NCI-H524 (cell line): ENCODE measurements at regions not wholly inside any gene's neighbourhood (a gene's known extent, or its start where the extent isn't known, plus 50 kb on each side); places are given as distances from the start of the nearest gene placed in this dataset.
A peak's percentile ranks its signal among the peaks of the same experiment; 100 is the strongest.
"Not testable (repeated sequence)": the region's sequence is repeated elsewhere in the genome, so short reads cannot be mapped to it uniquely, and the experiment has no call there.

Source experiments
- DNase-seq, 2 experiments: peaks; one replicate each; lab custom pipeline; 2025; lab: John Stamatoyannopoulos, UW

DNA sequence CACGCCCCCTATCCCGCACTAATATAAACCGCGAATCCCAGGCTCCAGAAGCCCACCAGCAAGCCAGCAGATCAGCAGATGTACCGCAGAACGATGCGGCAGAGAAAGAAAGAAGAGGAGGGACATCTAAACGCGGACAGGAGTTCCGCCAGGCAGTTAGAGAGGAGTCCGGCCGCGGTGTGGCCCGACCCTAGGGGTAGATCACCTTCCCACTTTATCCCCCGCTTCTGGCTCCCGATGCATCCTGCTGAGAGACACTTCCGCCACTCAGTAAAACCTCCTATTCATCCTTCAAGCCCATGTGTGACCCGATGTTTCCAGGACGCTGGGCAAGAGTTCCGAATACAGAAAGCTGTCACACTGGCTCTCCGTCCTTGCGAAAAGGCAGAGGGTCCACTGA lies 1046.8 kb downstream of the SLITRK5 start:
- no peak for DNase-seq

DNA sequence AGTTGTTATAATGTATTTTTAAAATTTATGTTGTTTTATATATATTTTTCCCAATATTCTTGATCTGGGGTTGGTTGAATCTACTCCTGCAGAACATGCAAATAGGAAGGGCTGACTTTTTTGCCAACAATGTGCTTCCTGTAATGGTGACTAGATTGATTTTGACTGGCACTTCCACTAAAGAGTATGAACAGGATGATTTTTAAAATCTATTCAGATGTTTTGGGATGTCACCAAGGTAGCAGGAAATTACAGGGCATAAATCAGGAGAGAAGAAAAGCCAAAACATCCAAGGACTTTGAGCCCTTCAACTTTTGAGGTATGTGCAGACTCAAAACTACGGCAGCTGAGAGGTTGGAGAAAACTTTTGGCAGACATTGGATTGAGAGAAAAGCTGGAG lies 1047.6 kb downstream of the SLITRK5 start:
- no peak for DNase-seq

- DNase-seq: no peak
Observed at GRCh38 chr13:88726075-88726474, 1054.9 kb downstream of the SLITRK5 start.

DNA sequence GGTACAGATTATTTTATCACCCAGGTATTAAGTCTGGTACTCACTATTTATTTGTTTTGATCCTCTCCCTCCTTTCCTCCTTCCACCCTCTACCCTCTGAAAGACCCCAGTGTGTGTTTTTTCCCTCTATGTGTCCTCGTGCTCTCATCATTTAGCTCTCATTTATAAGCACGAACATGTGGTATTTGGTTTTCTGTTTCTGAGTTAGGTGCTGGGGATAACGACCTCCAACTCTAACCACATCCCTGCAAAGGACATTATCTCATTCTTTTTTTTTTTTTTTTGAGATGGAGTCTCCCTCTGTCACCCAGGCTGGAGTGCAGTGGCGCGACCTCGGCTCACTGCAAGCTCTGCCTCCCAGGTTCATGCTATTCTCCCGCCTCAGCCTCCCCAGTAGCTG lies 1056.1 kb downstream of the SLITRK5 start:
- DNase-seq: not testable (repeated sequence)

DNA sequence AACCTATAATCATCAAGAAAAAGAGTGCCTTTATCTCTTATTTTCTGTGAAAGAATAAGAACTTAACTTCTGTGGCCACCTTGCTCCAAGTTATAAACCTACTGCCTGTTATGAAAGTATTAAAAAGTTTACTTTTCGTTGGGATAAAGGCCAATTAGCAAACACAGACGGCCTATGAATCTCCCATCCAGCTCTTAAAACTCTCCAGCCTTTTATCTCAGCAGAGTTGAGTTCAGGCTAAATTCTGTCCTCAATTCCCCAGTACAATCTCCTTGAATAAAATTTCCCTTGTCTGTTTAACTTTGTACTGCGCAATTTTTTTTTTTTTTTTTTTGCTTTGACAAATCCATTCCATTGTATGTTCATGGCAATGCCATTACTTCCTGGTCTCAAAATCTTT lies 1058.4 kb downstream of the SLITRK5 start:
- no peak for DNase-seq

DNA sequence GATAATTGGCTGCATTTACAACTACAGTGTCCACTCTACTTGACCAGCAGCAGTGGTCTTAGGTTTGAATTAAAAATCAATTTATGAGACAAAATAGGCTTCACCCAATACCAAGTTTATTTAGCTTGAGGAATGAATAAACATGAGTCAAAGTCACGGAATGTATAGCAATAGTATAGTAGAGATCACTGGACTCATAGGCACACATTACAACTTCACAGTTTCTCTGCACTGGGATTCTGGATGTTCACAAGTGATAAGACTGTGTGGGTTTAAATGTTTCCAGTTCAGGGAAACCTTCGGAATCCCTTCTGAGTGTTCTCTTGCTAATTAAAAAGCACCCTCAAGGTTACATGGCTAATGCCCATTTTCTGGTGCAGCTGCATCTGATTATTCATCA lies 1064.9 kb downstream of the SLITRK5 start:
- no peak for DNase-seq

- no peak for DNase-seq
Observed at GRCh38 chr13:88739195-88739594, 1068.0 kb downstream of the SLITRK5 start.

DNA sequence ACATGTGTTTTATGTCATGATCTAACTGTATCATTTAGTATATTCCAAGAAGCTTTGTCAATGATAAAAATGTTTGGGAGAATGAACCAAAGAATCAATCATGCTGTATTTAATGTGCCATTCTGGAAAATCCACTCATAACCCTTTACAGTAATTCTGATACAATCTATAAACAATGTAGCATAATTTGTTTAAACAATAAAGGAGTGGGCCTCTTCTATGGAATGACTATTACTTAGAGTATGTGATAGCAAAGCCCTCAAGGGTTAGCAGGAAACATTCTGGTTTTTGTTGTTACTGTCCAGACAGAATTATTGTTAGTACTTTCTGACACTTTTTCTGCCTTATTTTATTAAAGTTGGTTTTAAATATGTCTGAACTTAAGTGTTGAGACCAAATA lies 1073.1 kb downstream of the SLITRK5 start:
- no peak for DNase-seq

- DNase-seq: no peak
Observed at GRCh38 chr13:88745011-88745410, 1073.8 kb downstream of the SLITRK5 start.

- peak; percentile 62 to 93 for DNase-seq
Observed at GRCh38 chr13:88752041-88752440, 1080.9 kb downstream of the SLITRK5 start.

DNA sequence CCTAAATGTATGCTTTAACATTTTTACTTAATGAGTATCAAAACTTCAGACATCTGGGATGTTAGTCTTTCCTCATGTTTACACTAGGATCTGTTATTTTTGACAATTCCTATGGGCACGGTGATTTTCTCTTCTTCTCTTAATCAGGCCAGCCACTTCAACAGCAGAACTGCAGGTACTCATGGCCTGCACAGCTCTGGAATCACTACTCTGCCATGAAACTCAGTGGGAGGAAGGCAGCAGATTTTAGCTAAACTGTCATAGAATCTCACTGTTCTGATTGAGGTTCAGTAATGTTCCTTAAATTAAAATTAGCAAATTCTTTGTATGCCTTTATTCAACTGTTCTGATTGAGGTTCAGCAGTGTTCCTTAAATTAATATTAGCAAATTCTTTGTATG lies 1083.0 kb downstream of the SLITRK5 start:
- no peak for DNase-seq

GRCh38 chr13:88761145-88761544 lies 1090.0 kb downstream of the SLITRK5 start:
- peak in 1 of 2 experiments; percentile 18 for DNase-seq

GRCh38 chr13:88764103-88764502 lies 1092.9 kb downstream of the SLITRK5 start:
- DNase-seq: no peak

DNA sequence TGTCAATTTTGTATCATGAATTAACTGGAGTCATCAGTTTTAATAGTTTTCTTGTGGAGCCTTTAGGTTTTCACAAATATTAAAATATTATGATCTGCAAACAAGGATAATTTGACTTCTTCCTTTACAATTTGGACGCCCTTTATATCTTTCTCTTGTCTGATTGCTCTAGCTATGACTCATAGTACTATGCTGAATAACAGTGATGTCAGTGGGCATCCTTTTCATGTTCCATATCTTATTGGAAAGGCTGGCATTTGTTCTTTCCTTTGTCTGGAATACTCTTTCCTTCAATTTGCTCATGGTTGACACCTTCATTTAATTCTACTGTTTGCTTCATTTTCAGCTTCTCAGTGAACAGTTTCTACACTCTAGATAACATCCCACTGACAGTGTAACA lies 1129.3 kb downstream of the SLITRK5 start:
- DNase-seq: no peak

- no peak for DNase-seq
Observed at GRCh38 chr13:88801361-88801760, 1130.2 kb downstream of the SLITRK5 start.

DNA sequence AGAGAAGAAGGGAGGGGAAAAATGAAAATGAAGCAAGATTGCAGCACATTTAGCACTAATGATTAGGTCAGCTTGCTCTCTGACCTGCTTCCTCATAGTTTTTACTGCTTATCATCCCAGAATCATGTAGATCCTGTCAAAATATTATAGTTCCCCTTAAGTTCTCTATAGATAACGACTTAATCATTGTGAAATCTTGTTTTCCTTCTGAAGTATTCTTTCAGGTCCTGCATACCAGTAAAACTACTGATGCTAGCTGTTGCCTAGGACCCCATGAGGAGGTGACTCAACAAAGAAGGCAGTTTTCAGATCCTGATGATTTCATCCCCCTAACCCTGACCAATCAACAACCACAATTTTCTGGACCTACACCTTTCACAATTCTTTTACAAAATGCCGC lies 1131.7 kb downstream of the SLITRK5 start:
- DNase-seq: no peak

DNA sequence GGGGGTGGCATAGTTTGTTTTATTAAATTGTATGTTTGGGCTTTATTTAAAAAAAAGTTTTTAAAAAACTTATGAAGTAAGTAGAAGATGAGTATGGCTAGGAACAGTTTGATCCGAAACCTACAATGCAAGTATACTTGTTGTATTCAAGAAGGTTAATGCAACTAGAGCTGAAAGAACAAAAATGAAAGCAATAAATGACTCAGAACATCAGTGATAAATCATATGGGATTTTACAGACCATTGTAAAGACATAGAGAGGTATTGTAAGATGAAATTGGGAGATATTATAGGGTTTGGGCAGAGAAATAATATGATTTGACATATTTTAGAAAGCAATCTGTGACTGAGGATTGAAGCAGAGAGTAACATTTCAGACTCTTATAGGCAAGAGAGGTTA lies 1135.3 kb downstream of the SLITRK5 start:
- DNase-seq: no peak

DNA sequence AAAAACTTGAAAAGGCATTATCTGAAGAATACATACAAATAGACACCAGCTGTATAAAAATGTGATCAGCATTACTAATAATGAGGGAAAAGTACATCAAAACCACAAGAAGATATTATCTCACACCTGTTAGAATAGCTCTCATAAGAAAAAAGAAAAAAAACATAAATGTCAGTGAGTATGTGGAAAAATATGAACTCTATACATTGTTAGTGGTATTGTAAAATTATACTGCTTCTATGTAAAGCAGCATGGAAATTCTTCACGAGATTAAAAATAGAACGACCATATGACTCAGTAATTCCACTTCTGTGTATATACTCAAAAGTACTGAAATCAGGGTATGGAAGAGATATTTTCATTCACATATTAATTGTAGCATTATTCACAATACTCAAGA lies 1146.4 kb downstream of the SLITRK5 start:
- DNase-seq: no peak

- DNase-seq: no peak
Observed at GRCh38 chr13:88823114-88823513, 1151.9 kb downstream of the SLITRK5 start.

DNA sequence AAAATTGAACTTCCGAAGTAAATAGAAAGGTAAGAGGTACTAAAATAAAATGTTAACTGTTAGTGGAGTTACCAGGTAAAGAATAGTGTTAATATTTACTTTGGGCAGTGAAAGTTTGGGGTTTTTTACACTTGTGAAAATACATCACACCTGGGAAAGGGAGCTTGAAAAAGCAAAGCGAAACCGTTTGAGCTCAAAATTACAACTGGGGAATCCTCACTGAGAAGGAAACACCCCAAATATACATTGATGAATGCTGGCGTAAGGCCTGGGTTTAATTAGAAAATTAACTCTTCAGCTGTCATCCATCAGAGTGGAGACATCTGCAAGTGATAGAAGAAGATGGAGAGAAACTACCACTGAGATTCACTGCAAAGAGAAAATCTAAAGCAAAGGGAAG lies 1153.0 kb downstream of the SLITRK5 start:
- DNase-seq: no peak

DNA sequence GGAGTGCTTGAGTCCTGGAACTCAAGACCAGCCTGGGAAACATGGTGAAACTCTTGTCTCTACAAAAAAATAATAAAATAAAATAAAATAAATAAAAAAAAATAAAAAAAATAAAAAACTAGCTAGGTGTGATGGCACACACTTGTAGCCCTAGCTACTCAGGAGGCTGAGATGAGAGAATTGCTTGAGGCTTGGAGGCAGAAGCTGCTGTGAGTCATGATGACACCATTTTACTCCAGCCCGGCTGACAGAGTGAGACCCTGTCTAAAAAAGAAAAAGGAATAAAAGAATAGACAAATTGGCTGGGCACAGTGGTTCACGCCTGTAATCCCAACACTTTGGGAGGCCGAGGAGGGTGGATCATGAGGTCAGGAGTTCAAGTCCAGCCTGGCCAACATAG lies 1168.9 kb downstream of the SLITRK5 start:
- DNase-seq: no peak

GRCh38 chr13:88852293-88852692 lies 1181.1 kb downstream of the SLITRK5 start:
- DNase-seq: not testable (repeated sequence)

GRCh38 chr13:88857256-88857655 lies 1186.1 kb downstream of the SLITRK5 start:
- DNase-seq: no peak

DNA sequence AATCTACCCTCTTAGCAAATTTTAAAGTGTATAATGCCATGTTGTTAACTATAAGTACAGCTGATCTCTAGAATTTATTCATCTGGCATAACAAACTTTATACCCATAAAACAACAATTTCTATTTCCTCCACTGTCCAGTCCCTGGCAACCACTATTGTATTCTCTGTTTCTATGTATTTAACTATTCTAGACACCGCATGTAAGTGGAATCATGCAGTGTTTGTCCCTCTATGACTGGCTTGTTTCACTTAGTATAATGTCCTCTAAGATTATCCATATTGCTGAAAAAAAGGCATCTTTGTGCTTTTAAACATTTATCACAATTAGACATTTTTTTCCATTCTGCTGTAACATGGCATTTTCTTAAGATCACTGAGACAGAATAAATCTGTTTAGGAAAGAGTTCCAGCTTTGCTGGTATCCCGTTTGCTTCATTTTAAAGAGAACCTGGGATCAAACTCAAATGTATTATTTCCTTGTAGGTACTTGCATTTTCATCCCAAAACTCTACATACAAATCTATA lies 1191.0 kb downstream of the SLITRK5 start:
- DNase-seq: no peak

DNA sequence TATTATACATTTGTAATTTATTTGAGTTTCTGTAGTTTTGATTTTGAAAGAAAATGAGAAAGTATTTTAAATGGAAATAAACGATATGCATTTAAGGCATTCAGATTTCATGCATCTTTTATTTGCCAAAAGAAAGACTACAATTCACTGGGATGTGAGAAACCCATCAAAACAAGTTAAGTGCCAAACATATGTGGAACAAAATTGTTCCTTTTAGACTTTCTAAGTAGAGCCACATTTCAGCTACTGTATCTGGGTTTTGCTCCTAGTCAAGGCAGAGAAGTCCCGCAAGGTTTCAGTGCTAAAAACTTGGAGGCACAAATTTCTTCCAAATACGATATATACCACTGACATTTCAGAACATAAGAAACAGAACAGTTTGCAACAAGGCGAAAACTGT lies 1191.9 kb downstream of the SLITRK5 start:
- DNase-seq: no peak
